ENCODE measurements at regions not wholly inside any gene's neighbourhood (a gene's known extent, or its start where the extent isn't known, plus 50 kb on each side); places are given as distances from the start of the nearest gene placed in this dataset.

GRCh38 chr5:145463634-145464033, 371.5 kb downstream of the PRELID2 start:
- TF ChIP-seq CTCF (IDR thresholded peaks at IDR 0.05; ENCODE audit: insufficient read depth, low read depth, low read length) (no peak), EZH2 (IDR thresholded peaks at IDR 0.05; ENCODE audit: insufficient read depth, low read length) (no peak)

Data from astrocyte (in vitro differentiated cells and primary cell).